Inferior parietal cortex (tissue), 1 donor: ENCODE measurements at regions not wholly inside any gene's neighbourhood (a gene's known extent, or its start where the extent isn't known, plus 50 kb on each side); places are given as distances from the start of the nearest gene placed in this dataset.

Source experiments
- DNase-seq: peaks from one replicate; pipeline ENCODE4 v3.0.0-alpha.2; 2016; ENCODE audit errors: extremely low spot score

DNA sequence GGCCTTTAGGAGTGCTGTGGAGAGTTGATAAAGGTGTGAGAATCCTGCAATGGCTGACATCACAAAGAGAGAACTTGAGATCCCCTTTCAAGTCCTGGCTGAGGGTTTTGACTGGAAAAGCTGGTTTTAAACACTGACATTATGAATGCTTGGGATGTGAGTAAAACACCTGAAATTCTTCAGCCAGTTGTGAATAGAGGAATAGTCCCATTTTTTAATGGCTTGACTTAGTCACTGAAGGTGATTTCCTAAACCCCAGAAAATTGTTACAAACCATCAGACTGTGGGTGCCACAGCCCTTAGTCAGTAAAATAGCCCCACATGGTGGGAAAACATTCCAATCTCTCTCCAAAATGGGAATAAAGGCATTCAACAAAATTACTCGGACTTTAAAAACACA, 107.7 kb upstream of the LMO4 start:
- DNase-seq = no peak

DNA sequence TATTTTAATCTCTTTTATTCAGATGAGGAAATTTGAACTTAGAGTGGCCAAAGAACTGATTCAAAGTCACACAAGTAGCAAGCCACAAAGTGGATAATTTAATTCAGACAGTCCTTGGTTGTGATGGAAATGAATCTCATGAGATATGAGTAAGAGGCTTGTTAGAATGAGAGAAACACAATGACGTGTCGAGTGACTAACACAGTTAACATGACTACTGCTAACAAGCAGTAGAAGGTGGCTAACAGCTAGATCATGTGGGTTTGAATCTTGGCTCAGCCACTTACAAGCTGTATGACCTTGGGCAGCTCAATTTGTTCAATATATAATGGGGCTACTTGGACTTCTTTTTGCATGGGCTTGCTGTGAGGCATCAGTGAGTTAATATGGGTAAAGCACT, 104.5 kb upstream of the LMO4 start:
- DNase-seq = no peak

DNA sequence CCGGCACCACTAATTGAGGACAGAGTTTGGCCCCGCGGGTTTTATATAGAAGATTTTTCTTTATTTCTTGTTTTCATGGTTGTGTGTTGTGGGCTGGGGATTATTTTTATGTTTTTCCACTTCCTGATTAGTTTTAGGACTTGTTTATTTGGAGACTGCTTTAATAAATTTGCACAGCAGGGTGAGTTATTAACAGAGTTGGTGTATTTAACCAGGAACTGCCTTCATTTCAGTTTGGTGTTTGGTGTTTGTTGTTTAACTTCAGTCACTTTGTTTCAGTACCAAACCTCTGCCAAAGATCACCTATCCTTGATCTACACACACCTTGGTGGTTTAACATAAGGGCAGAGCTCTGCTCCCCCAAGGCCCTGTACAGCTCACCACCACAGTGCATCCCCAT, 103.5 kb upstream of the LMO4 start:
- no peak for DNase-seq

DNA sequence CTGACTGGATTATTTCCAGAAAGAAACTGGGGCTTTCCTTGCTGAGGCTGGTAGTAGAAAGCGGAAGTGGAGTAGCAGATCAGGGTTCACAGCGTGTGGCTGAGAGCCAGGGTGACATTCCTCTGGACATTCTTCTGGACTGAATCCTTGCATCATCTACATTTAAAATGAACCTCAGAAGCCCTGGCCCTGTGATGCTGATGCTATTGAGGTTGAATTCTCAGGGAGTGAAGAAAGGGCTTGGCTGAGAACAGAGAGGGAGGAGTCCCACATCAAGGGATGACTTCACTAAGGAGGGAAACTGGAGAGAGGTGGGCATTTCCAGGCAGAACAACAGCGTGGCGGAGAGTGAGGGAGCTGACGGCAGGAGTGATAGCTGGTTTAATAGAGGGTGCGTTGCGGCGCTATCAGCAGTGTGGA, 102.3 kb upstream of the LMO4 start:
- DNase-seq = no peak

DNA sequence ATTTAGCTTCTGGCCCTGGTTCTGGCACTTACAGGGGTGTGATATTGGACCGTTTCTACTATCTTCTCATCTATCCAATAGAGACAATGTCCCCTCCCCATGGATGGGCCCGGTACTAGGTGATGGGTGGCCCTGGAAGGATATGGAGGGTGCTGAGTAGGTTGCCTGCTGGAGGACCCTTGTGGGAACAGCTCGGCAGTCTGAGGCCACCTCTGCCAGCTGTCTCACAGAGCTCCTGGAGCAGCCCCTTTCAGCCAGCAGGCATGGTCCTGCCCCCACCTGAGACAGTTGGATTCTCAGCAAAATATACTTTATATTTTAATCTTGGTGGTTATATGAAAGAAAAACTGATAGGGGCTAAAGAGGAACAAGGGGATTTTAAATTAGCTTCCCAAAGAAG, 101.0 kb upstream of the LMO4 start:
- DNase-seq = no peak

DNA sequence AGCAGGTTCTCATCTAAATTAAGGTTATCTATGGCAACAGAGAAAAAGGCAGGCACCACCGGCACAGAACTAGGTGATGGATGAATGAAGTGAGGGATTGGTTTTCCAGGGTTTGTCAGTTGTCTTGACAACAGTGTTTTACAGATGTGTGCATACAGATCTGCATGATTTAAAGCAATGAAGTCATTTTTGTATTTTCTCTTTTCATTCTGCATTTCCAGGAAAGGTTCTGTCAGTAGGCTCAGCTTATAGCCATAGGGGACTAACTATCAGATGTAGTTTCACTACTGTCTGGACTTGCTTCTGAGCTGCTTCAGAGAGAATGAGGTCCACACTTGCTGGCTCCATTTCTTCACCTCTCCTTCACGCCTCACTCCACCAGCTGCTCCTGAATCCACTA, 98.2 kb upstream of the LMO4 start:
- no peak for DNase-seq

DNA sequence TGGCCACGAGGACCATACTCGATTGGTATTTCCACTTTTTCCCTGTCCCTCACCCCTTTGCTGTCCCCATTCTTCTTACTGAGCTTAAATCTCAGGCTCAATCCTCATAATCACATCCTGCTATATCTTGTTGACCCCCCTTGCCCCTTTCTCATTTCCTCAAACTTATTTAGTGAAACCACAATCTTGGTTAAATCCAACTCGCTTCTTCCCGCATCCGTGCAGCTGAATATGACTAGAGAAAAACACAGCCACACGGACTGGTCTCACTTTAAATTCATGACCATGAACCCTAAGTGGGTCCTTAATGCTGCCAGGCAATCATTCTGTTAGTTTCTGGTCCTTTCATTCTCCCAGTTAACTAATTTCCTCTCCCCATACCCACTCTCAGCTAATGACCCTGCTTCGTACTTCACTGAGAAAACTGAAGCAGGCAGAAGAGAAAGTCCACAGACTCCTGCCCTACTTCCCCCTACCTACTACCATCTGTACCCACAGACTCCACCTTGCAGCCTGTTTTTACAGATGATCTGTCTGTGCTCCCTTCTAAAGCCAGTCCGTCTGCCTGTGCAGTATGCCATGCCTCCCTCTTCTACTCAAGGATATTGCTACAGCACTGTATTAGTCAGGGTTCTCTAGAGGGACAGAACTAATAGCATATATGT, 96.8 kb upstream of the LMO4 start:
- no peak for DNase-seq

DNA sequence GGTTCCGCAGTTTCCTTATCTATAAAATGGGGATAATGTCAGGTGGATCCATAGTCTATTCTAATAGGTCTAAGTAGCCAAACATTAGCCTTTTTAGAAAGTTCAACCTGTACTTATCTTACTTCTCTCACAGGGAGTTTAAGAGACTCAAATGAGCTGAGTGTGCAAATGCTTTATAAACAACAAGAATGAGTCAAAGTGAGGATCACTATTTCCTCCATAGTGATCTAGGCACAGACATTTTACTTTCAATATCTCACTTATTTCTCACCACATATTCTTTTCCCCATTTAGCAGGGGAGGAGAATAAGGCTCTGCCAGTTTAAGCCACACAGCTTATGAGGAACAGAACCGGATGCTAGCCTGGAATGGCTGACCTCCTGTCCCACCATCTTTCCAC, 92.1 kb upstream of the LMO4 start:
- no peak for DNase-seq

DNA sequence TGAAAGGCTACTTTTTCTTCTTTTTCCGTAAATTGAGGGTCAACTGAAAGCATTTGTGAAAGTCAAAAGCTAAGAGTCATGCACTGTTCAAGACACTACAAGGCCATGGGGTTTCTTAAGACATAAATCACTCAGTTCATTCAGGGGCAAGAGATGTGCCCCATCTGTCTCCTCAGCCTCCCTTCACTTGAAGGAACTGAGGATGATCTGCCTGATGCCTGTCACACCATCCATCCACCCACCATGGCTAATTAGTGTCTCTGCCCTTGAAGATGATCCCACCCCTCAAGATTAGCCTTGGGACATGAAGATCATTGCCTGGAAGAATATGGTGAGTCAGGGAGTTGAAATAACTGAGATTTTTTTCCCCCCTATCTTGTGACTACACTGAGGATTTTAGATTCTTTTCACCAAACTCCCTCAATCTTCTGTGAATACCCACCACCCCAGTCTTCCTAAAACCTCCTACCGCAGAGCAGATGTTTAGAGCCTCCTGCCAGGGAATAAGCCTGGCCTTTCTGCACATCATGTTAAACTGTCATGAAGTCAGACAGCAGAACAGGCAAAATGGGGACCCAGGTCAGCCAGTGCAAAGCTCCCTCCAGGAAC, 88.6 kb upstream of the LMO4 start:
- no peak for DNase-seq

DNA sequence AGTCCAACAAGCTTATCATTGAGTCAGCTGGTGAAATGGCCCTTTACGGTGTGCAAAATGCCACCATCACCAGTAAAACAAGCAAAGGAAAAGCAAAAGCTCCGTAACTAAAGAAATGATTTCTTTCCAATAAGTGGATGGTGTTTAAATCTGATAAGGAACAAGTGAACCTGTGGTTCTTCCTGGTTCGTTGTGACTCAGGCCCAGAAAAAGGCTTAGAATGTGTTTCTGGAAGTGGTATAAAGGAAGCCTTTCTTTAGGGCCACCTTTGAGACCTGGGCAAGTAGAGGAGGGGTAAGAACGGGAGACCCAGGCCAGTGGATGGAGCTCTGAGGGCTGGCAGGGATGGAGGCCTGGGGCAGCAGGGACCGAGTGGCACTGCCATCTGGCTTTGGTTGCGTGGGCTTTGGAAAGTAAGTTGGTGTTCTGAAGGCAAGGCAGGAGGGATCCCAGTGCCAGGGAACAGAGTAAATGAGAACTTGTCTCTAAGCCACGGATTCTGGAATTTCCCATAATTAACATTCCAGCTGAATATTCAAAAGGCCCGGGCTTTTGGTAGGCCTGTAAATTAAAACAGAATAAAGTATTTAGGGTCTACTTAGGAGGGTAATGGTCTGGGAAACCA, 87.9 kb upstream of the LMO4 start:
- DNase-seq = peak; percentile 23

DNA sequence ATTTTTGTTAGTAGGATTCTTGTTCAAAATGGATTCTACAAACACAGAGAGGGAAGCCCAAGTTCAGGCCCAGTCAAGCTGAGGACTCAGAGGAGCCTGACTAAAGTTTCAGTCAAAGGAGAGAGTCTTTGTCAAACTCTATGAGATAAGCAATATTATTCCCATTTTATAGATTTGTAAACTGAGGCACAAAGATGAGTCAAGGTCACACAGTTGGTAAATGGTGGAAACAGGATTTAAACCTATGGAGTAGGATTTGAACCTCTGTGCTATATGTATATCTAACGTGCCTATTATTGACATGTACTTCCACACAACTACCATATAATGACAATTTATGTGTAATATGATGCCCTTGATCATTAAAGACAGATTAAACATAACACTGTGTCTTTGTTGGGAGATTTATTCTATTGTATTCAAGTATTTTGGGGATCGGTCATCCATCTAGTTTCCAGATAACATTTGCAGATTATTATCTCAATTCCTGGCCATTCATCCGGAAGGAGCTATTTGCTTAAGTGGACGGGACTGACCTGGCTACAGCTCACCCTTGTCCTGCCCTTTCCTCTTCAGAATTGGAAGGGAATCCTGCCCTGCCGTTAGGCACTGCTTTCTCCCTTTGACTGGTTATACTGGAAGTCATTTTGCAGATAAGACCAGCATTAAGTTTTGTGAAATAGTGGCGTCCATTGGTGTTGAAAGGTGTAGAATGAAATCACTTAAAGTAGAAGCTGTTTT, 86.1 kb upstream of the LMO4 start:
- no peak for DNase-seq

DNA sequence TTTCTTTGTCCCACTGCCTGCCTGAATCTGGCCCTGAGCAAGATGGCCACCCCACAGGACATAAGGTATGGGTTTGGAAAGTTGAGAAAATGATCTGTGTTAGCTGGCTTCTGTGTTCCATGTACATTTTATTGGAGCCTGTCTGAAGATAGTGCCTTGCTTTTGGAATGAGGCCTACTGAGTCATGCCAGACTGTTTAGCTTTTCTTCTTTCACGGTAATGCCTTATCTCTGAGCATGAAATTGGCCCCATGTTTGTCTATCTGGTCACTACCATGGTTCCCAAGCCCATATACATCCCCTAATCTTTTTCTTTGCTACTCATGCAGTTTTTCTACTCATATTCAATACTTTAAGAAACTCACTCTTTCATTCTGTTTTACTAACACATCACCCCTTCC, 85.1 kb upstream of the LMO4 start:
- DNase-seq = no peak

DNA sequence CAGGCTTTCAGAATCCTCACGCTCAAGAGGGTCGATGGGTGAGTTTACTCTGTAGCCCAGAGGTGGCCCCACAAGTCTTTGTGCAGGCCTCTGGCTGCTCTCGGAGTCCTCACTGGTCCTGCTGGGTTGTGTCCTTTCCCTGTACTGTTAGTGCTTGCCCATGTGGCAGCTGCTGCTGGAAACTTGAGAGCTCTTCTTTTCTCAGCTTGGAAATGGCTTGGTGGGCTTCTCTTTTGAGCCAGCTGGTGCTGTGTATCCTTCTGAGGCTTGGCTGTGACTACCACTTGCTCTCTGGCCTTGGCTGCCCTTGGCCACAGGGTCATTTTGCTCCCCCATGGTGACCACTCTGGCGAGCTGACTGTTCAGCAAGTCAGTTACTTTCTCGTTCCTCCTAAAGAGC, 82.2 kb upstream of the LMO4 start:
- no peak for DNase-seq

DNA sequence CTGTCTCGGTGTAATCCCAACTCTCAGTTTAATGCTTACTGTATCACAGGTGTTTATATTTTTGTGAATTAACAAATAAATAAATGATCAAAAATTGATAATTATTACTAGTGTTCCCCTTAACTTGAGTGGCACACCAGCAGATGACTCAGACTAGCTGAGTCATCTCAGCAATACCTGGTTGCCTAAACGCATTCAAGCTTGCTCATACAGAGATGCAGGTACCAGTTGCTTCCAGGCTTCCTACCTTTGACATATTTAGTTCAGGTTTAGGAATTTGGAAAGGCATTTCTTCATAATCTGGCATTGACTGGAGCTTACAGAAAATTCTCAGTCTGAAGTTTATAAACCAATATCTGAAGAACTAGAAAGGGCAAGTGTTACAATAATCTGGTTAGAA, 78.9 kb upstream of the LMO4 start:
- DNase-seq = no peak

DNA sequence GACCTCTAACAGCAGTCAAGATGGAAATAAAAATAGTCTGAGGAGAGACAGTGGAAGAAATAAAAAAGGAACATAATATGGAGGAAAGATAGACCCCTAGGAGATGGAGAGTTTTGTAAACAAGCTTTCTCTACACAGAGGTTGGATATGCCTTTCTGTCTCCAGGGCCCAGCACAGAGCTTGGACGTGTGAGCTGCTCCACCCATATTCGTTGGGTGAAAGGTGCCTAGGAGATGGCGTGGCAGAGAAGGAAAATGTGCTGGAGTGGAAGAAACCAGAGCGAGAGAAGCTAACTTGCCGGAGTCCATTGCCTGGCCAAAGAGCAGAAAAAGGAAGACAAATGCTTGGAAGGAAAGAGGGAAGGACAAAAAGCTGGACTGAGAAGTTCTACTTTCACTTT, 78.3 kb upstream of the LMO4 start:
- no peak for DNase-seq

DNA sequence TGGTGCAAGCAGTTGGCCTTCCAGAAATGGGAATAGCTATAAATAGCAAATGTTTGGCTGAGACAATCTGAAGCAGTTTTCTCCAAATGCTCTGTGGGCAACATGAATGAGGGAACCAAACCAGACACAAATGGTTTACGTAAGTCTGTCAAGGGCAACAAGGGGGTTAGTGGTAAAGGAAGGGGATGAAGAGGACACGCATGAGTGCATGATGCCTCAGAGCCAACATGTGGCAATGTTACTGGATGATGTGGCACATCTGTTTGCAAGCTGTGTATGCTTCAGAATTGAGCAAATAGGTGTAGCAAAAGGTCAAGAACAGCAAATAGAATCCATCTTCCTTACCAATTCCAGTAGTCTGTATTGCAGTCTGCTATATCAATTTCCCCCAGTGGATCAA, 76.3 kb upstream of the LMO4 start:
- no peak for DNase-seq

DNA sequence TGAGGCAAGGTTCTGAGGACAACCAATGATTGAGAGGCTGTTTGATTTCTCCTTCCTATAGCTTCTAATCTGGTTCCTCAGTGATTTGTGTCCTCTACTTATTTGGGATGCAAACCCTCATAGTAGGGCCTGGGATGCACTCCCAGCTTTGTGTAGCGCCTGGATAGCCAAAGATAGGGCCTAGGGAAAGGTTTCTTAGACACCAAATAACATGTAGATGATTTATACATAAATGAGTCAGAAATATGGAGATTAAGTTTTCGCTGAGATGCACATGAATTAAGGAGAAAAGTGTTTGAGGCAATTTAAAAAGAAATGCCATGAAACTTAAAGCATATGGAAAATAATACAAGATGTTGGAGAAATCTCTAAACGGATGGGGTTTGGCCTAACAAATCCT, 66.0 kb upstream of the LMO4 start:
- no peak for DNase-seq

DNA sequence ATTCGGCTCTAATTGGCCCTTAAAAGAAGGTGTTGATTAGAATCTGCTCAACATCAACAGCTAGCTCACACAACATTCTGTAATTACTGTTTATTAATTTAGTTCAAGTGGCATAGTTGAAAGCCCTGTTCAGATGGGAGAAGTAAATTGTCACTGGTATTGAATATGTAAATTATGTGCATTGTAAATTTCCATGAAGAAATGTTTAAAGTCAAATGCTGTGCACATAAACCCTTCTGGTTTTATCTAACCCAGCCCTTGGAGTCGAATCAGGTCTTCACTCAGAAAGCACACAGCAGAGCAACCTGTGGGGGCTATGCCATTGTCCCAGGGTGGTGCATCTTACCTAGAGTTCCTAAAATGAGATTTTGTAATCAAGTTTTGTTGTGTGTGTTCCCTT, 65.4 kb upstream of the LMO4 start:
- no peak for DNase-seq

DNA sequence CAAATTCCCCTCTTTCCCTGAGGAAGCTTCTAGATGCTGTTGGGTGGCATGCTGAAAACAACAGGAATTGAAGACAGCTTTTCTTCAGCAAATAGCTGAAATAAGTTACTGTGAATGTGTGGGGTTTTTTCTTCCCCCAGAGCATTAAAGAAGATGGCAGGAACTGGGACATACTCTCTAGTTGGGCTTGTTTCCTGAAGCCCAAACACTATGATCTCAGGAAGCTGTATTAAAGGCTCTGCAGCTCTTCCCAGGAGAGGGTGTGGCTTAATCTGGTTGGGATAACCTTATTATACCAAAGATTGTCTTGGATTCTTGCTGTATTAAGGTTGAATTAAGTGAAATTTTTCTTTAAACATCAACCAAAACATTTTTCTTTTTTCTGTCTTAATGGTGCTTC, 64.9 kb upstream of the LMO4 start:
- DNase-seq = no peak

DNA sequence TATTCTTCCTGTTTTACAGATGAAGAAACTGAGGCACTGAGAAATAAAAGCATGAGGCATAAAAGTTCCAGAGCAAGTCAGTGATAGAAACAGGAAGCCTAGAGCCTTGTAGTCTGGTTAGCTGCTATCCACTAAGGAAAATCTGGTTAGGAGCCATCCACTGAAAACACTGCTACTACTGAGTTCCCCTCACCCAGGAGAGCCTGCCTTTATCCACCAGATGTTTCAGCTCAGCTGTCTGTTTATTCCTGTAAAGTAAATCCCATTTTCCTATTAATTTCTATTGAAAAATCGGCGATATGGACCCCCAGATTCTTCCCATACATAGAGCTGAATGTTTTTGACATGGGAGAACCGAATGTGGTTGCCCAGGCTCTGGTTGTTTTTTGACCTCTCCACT, 63.7 kb upstream of the LMO4 start:
- no peak for DNase-seq

DNA sequence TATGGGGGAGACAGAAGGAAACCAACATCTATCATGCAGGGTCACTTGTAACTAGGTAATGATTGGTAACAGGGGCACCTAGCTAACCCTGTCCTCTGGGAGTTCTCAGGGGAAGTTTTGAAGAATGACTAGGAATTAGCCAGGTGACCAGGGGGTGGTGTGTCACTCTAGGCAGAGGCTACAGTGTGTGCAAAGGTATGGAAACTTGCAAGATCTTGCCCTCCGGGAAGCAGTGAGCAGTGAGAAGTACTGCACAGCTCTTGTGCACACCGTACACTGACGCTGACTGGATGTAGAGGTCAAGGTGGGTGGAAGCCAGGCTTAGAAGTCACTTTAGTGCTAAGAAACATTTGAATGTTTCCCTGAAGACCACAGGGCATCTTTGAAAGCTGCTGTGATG, 62.9 kb upstream of the LMO4 start:
- DNase-seq = no peak

DNA sequence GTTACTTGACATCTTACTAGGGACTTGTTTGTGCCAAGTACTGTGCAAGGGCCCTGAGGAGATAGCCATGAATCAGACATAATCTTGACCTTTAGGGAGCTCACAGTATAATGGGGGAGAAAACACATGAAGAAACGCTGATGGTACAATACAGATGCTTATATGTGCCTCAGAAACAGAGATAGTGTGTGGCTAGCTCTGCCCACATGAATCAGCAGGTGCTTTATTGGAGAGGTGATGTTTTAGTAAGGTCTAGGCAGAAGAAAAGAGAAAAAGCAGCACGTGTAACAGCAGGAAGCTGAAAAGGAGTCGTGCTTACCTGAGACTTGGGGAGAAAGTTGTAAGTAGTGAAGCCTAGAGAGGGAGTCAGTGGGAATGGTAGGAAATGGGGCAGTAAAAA, 60.6 kb upstream of the LMO4 start:
- no peak for DNase-seq

DNA sequence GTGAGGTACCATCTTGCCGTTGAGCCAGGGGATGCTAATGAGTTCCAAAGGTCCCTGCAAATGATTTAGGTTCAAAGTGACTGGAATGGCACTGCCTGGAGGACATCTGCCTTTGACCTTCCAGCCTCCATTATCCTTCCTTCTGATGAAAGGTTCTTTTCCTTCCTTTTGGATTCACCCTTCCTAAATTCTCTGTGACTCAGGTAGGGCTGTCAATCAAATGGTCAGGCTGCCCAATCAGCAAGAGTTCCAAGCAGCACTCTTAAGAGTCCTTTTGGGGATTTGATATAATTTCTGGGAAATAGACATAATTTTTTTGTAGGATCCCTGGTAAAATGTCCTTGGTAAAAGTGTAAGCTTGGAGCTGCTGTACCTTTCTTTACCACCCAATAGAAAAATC, 58.8 kb upstream of the LMO4 start:
- DNase-seq = no peak
